ENCODE measurements at regions not wholly inside any gene's neighbourhood (a gene's known extent, or its start where the extent isn't known, plus 50 kb on each side); places are given as distances from the start of the nearest gene placed in this dataset.

- no peak for DNase-seq
Observed at GRCh38 chr3:139774560-139775302, 97.0 kb upstream of the NMNAT3 start.

- no peak for DNase-seq
Observed at GRCh38 chr3:139772539-139773500, 95.0 kb upstream of the NMNAT3 start.

- DNase-seq = no peak
Observed at GRCh38 chr3:139771331-139771730, 93.6 kb upstream of the NMNAT3 start.

- no peak for DNase-seq
Observed at GRCh38 chr3:139770577-139770976, 92.8 kb upstream of the NMNAT3 start.

- no peak for DNase-seq
Observed at GRCh38 chr3:139769796-139770195, 92.0 kb upstream of the NMNAT3 start.

- DNase-seq = no peak
Observed at GRCh38 chr3:139764936-139765335, 87.2 kb upstream of the NMNAT3 start.

GRCh38 chr3:139764069-139764905, 86.5 kb upstream of the NMNAT3 start:
- DNase-seq = no peak

GRCh38 chr3:139762302-139762701, 84.5 kb upstream of the NMNAT3 start:
- DNase-seq = no peak

- DNase-seq = no peak
Observed at GRCh38 chr3:139759470-139759869, 81.7 kb upstream of the NMNAT3 start.

GRCh38 chr3:139758654-139759291, 81.0 kb upstream of the NMNAT3 start:
- no peak for DNase-seq

- DNase-seq = no peak
Observed at GRCh38 chr3:139757448-139758030, 79.8 kb upstream of the NMNAT3 start.

- no peak for DNase-seq
Observed at GRCh38 chr3:139756529-139757103, 78.8 kb upstream of the NMNAT3 start.

- DNase-seq = no peak
Observed at GRCh38 chr3:139755551-139755950, 77.8 kb upstream of the NMNAT3 start.

GRCh38 chr3:139751789-139752188, 74.0 kb upstream of the NMNAT3 start:
- DNase-seq = no peak

- DNase-seq = no peak
Observed at GRCh38 chr3:139746481-139746880, 68.7 kb upstream of the NMNAT3 start.

GRCh38 chr3:139745831-139746230, 68.1 kb upstream of the NMNAT3 start:
- DNase-seq = no peak

- DNase-seq = no peak
Observed at GRCh38 chr3:139738697-139739096, 60.9 kb upstream of the NMNAT3 start.

GRCh38 chr3:139737682-139738361, 60.0 kb upstream of the NMNAT3 start:
- no peak for DNase-seq

GRCh38 chr3:139735191-139735590, 57.4 kb upstream of the NMNAT3 start:
- DNase-seq = no peak

- peak; percentile 30 for DNase-seq
Observed at GRCh38 chr3:139732729-139733128, 55.0 kb upstream of the NMNAT3 start.

GRCh38 chr3:139729300-139729699, 51.5 kb upstream of the NMNAT3 start:
- DNase-seq = no peak

All from DMS 273 treated with DMSO at 0.1 percent for 48 hours (cell line).